IPS-18c (cell line): ENCODE measurements at regions not wholly inside any gene's neighbourhood (a gene's known extent, or its start where the extent isn't known, plus 50 kb on each side); places are given as distances from the start of the nearest gene placed in this dataset.
"Not testable (repeated sequence)": the region's sequence is repeated elsewhere in the genome, so short reads cannot be mapped to it uniquely, and the experiment has no call there.

Source experiments
- H3K4me3 ChIP-seq: 2 replicates; pipeline ENCODE4 v1.7.0; 2013; ENCODE audit warnings: low read depth, mild to moderate bottlenecking, low read length, moderate library complexity; ENCODE audit not compliant: insufficient read depth
- H3K9me3 ChIP-seq: one replicate; pipeline ENCODE4 v1.6.1; 2013; ENCODE audit warnings: mild to moderate bottlenecking, low read length, moderate library complexity; ENCODE audit not compliant: control insufficient read depth, insufficient read depth

DNA sequence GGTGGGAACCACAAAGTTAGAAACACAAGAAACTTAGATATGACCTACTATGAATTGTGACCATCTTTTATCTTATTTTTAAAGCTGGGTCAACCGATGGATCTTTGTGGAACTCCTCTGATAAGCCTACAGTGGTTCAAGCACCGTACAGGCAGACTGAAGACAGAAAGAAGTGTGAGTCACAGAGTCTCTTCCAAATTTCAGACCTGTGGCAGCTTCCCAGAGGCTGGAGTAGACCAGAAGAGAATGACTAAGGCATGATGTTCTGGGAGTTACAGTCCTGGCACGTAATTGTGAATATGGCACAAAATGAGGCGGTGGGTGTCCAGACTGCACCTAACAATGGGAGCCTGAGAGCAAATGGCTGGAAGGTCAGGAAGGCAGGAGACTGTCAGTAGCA is 70.0 kb downstream of the LMO4 start:
- no peaks in the 10 kb centered on the region for H3K9me3 ChIP-seq
- H3K4me3 ChIP-seq, result no peak overlapping the region

DNA sequence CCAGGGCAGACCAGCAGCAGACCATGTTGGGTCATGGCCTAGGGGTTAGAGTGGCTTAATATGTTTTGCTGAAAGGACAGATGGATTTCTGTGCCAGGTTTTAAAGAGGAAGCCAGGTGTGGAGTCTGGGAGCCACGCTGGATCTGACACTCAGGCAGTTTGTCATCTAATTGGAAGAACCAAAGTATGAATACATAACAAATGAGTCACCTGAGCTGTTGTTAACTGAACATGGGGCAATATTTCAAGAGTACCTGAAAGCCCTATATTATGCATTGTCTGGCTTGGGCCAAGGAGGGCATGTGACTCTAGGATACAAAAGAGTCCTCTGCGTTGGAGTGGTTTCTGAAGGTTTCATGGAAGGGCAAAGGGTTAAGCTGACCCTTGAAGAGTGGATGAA is 70.6 kb downstream of the LMO4 start:
- no peaks in the 10 kb centered on the region for H3K9me3 ChIP-seq
- no peak overlapping the region for H3K4me3 ChIP-seq

DNA sequence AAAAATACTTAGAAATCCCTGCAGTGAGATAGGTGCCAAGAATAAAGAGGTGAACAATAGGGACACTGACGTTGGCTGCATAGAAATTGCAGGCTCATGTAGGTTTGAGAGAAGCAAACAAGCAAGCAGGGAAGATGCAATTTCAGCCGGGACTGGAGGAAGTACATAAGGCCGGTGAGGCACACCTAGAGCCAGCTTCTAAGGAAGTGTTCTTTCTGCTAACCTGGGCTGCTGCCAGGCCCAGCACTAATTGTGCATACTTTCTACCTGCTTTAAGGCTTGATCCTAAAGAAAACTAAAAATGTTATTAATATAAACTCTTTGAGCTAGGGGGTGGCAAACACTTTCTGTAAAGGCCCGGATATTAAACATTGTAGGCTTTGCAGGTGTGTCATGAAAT is 71.0 kb downstream of the LMO4 start:
- Histone ChIP-seq H3K4me3 (no peak overlapping the region), H3K9me3 (no peaks in the 10 kb centered on the region)

DNA sequence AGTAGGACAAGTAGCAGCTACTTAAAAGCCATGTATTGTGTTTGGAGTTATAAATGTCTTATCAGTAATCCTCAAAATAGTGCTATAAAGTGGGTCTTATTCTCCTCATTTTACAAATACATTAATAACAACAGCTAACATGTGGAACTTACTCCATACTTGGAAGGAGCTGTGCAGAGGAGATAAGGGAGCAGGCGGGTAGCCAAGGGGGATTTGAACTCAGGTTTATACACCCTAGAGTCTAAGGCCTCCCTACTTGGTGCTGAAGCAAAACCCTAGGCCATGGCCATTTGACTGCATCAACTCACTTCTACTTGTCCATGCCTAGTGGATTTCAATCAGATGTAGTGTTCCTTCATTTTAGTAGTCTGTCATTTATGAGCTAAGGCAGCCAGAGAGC is 72.1 kb downstream of the LMO4 start:
- H3K9me3 ChIP-seq, result no peaks in the 10 kb centered on the region
- no peak overlapping the region for H3K4me3 ChIP-seq

DNA sequence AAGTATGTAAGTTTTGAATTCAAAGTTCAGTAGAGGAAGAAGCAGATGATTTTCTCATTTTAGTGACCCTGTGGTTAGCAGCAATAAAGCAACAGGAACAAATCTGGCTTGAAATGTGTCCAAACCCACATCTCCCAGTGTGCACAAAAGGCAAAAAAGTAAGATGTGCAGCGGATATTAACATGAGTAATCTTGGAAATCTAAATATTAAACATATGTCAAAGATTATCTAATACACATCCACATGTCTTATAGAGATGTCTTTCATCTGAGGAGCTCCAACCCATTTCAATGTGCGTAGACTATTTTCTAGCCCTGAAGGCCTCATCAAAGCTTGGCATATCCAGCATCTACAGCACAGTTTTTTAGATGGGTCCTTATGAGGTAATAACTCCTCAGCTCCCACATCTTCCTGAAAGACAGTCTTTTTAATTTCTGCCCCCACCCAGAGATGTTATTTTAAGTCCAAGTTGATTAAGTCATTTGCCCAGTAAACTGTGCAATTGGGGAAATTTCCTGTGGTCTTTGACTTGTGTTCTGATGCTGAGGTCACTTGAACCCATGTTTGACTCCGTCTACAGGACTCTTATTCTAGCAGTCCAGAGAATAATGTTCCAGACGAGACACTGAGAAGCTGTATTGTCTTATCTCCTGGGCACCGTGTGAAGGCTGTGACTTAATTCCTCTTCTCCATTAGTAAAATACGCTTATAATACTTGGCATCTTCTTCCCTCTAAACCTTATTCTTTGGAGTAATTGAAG is 73.7 kb downstream of the LMO4 start:
- no peak overlapping the region for H3K4me3 ChIP-seq
- H3K9me3 ChIP-seq, result no peaks in the 10 kb centered on the region

DNA sequence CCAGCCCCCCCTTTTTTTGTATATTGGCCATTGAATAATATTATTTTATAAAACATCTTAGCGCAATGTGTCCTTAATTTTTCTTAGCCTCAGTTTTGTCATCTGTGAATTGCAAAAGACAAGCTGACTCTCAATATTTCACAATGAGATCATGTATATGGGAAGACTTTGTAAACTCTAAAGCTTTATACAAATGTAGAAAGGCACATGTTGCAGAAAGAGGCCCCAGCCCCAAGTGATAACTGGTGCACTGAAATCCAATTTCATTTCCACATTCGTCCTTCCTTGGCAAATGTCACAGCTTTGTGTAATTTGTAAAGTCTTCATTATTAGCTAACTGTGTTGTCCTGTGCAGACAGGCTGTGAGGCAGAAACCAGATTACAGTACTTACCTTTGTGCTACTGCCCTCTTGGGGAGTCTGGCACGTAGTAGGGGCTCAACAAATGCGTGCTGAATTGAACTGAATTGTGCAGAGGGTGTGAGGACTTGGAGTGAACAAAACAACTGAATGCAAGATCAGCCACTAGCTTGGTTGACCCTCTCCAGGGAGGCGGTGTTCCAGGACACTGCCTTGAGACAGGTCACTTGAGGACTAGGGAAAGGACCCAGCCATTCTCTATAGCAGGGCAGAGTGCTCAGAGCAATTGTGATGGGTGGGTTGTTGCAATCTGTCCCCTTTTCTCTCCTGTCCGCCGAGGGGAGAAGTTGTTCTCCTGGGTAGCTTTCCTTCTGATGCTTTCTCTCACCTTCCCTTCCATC is 74.6 kb downstream of the LMO4 start:
- Histone ChIP-seq H3K4me3 (no peak overlapping the region), H3K9me3 (no peaks in the 10 kb centered on the region)

DNA sequence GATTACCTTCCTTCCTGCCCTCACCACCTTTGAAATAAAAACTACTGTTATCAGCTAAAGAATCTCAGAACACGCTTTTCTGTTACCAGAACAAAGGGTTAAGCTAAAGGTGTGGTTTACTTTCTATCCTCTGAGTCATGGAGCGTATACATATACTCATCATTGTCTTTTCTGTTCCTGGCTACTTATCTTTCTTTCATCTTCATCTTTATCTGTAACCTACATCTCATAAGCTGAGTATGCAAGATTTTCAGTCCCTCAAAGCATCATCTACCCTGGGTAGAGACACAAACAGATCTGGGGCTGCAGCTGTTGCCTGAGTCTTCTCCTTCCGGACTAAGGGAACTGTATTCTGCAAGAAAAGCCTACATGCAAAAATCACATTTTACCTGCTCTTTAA is 75.6 kb downstream of the LMO4 start:
- no peak overlapping the region for H3K4me3 ChIP-seq

DNA sequence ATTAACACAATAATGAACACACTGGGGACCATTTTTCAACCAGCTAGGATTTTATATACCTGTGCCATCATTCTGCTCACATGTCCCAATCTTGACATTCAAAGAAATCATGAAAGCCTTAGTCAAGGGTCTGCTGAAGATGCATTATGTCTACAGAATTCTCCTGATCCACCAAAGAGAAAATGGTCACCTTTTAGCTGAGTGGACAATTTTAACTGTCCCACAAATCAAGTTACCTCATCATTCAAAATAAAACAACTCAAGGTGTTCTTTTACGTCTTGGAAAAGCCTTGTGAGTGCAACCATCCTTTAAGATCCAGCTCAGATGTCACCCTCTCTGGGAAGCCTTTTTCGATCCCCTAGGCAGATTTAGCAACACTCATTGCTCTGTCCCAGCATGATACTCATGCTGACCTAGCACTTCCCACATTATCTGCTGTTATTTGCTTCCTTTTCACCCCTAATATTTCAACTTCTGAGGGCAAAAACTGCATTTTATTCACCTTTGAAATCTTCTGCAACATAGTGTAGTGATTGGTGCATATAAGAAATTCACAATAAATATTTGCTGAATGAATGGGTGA is 80.1 kb downstream of the LMO4 start:
- Histone ChIP-seq H3K9me3 (no peaks in the 10 kb centered on the region), H3K4me3 (no peak overlapping the region)

More for the DNA sequence above, 75.6 kb downstream of the LMO4 start:
- H3K9me3 ChIP-seq, result no peaks in the 10 kb centered on the region

DNA sequence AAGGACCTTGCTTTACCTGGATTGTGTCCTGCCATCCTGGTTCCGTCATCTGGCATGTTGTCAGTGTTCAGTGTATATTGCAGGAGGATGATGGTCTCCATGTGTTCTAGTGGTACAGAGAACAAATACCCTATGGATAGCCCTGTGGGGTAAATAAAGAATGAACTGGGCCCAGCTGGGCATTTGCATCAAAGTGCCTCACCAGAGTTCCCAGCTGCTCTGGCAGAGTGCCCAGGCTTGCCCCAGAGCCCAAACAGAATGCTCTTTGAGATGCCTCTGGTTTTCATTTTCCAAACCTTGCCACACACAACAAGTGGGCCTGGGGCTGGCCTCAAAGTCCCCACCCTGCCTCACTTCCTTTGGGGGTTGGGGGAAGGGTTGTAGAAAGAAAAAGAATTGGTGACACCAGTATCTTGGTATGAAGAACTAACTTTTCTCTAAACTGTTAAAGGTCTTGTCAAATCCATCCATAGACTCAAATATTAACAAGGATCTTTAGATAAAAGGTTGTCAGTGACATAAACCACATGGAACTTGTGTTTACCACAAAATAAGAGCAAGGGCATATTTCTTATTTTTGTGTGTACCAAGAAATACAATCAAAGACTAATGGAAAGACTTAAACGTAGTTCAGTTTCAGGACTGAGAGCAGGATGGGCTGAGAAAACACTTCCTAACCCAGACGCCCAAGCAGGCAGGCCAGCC is 82.2 kb downstream of the LMO4 start:
- Histone ChIP-seq H3K4me3 (no peak overlapping the region), H3K9me3 (no peaks in the 10 kb centered on the region)

DNA sequence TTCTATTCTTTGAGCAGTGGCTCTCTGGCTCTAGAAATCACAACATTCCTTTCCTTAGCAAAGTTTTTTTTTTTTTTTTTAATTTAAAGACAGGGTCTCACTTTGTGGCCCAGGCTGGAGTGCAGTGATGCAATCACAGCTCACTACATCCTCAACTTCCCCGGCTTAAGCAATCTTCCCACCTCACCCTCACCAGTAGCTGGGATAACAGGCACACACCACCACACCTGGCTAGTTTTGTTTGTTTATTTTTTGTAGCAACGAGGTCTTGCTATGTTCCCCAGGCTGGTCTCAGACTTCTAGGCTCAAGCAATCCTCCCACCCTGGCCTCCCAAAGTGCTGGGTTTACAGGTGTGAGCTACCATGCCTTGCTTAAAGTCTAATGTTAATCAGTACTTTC is 85.2 kb downstream of the LMO4 start:
- not testable (repeated sequence) for H3K4me3 ChIP-seq, H3K9me3 ChIP-seq

DNA sequence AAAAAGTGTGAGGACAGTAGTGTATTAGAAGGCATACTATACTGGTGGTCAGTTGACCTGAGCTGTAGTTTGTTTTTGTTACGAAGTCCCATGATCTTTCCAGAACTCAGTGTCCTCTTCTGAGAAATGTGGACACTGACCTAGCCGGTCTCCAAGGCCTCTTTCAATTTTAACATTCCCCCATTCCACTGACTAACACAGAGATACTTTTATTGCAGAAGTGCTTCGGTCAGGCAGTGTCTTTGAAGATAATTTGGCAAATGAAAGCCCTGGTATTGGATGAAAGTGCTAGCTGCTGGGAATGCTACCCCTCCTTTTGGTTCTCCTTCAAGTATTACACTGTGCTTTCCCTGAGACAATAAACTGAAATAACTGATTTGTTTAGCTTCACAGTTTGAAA is 89.4 kb downstream of the LMO4 start:
- H3K9me3 ChIP-seq, result no peaks in the 10 kb centered on the region

DNA sequence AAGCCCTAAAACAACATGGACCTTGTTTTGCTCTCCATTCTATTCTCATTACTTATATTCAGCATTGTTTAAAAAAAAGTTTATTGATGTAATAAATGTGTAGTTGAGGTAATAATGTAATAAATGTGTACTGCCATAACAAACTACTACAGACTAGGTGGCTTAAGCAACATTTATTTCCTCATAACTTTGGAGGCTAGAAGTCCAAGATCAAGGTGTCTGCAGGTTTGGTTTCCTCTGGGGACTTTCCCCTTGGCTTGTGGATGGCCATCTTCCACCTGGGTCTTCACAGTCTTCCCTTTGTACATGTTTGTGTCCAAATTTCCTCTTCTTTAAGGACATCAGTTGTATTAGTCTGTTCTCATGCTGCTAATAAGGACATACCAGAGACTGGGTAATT is 93.1 kb downstream of the LMO4 start:
- Histone ChIP-seq H3K9me3 (no peaks in the 10 kb centered on the region), H3K4me3 (no peak overlapping the region)

More for the DNA sequence above, 89.4 kb downstream of the LMO4 start:
- H3K4me3 ChIP-seq, result no peak overlapping the region

DNA sequence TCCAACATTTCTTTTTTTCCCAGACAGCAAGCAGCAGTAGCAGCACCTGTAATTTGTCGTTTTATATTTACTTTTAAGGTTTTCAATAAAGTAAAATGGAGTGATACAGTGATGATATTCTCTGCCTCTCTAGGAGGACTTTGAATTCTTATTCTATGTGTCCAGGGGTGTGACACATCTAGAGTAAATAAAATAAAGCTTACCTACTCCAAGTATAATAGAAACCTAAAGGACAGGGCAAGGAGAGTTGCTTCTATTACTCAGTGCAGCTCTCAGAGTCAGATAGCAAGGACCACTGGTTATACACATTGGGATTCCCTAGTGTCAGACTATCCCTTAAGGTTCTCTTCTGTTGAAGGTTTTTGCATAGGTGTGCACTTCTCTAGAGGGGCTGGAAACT is 95.9 kb downstream of the LMO4 start:
- no peak overlapping the region for H3K4me3 ChIP-seq
- H3K9me3 ChIP-seq, result no peaks in the 10 kb centered on the region

DNA sequence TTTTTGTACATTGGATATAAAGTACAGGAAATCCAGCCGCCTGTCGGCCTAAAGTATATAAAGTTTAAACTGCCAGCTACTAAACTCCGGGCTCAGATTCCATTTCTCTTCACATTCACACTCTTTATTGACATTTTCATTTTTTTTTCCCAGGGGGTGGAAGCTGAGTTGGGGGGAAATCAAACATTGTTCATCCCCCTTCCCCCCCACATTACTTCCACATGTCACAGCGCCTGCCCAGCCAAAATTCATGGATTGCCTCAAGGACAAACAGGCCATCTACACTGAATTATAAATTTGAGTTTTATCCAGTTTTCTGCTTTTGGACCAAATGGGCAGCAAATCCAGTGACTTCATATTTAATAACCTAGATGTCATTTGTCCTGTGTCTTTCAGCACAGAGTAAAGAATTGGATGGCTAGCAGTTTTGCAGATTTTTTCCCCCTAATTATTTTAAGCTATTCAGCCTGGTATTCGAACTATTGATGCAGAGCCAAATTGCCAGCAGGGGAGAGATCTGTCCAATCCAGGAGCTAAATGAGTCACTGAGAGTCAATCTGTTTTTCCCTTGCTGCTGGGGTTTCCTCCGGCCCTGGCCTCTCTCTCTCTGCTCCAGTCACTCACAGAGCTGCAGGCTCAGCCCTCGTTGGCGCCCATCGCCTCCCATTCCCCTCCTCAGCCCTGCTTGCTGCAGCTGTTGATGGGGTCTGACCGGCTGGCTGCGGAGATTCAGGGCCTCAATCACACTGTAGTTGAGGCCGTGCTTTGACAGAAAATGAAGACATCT is 98.0 kb downstream of the LMO4 start:
- no peak overlapping the region for H3K4me3 ChIP-seq

DNA sequence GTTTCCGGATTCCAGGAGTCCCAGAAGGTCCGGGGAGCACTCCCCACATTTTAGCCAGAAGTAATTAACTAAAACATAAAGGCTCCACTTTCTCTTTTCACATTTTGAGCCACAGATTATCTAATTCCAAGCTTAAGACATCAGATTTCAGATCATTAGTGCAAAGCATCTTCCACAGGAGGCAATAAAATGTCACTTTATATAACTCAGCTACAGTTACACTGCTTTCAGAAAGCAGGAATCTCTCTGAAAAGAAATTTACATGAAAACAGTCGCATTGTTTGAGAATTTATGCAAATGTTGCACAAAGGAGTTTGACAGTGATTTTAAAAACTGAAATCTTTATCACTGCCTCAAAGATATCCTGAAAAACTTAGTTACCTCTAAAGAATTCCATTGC is 99.7 kb downstream of the LMO4 start:
- Histone ChIP-seq H3K9me3 (no peaks in the 10 kb centered on the region), H3K4me3 (no peak overlapping the region)

More for the DNA sequence above, 98.0 kb downstream of the LMO4 start:
- H3K9me3 ChIP-seq, result no peaks in the 10 kb centered on the region

DNA sequence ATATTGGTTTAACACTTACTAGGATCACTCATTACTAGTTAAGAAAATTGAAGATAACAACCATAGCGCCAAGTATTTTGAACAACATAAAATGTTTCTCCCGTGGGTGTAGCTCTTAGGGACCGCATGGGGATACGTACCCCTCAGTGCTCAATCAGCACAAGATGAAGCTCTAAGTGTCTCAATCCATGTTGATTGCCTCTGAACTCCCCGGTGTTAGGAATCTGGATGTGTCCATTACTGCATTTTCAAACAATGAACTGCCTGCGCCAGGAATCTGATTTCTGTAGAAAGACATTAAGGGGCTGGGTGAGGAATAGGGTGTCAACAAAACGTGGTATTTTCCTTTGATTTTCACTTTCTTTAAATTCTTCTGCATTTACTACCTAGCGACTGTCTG is 100.2 kb downstream of the LMO4 start:
- no peak overlapping the region for H3K4me3 ChIP-seq

DNA sequence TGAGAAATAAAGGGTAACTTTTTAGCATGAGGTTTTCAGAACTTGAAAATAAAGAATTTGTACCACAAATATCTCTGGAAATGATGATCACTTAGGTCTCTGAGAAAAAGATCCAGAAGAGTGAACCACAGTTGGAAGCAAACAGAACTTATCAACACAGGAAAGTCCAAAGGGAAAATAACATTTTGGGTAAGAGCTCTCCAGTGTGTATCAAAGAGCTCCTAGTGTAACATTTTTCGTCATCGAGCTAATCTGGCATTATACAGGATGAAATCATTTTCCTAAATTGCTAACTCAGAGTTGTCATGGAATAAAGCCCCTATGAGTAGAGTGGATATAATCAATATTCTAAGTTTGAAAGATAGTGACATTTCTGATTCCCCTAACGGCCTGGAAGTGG is 104.0 kb downstream of the LMO4 start:
- no peaks in the 10 kb centered on the region for H3K9me3 ChIP-seq
- H3K4me3 ChIP-seq, result no peak overlapping the region

More for the DNA sequence above, 100.2 kb downstream of the LMO4 start:
- no peaks in the 10 kb centered on the region for H3K9me3 ChIP-seq
